ENCODE measurements at regions not wholly inside any gene's neighbourhood (a gene's known extent, or its start where the extent isn't known, plus 50 kb on each side); places are given as distances from the start of the nearest gene placed in this dataset.

DNA sequence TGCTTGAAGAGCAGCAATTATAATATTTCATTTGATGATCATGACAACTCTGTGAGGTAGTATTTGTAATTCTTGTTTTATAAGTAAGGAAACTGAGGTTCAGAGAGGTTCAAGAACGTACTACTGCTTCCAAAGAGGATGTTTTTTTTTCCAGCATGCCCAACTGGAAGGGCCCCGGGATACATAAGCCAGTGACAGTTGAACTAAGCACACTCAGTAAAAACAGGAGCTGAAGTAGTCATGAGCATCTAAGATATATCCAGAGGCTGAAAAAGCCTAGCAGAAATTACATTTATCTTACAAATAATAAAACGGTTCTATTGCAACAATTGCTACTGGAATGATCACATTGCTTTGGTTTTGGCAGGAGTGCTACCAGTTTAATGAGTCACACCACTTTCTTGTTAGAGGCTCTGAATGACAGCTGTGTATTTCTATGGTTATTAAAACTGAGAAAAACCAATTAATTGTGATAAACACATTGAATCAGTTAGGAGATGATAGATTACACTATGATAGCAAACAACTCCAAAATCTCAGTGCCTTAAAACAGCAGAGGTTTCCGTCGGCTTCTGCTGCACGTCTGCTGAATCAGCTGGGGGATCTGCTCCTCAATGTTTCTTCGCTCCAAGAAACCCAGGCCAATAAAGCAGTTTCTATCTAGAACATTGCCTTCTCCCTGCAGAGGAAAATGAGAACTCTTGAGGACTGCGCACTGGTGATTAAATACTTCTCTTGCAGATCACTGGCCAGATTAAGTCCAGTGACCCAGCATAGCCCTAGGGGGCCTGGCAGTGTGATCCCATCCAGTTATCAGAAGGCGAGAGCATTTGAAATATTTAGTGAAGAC is 522.7 kb downstream of the PLPP3 start:
- no peak overlapping the region for H3K4me3 ChIP-seq (ENCODE audit: low read length)
- no peak for TF ChIP-seq ZNF274 (IDR thresholded peaks at IDR 0.05; ENCODE audit: low read depth, low read length)

DNA sequence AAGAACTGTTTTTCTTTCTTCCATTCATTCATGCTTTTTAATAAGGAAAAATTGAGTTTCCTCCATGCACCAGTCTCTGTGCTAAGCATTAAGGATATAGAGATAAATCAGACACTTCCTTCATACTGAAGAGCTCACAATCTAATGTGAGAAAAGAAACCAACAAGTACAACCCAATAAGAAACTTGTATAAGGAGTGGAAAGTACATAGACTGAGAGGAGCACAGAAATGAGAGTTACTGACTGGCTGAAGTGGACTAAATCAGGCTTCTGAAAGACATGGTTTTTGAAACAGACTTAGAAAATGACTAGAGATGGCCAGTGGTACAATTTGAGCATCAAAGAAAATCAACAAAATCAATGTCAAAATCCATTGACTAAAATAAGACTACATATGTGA is 524.4 kb downstream of the PLPP3 start:
- TF ChIP-seq ZNF274 (IDR thresholded peaks at IDR 0.05; ENCODE audit: low read depth, low read length) = no peak
- no peak overlapping the region for H3K4me3 ChIP-seq (ENCODE audit: low read length)

DNA sequence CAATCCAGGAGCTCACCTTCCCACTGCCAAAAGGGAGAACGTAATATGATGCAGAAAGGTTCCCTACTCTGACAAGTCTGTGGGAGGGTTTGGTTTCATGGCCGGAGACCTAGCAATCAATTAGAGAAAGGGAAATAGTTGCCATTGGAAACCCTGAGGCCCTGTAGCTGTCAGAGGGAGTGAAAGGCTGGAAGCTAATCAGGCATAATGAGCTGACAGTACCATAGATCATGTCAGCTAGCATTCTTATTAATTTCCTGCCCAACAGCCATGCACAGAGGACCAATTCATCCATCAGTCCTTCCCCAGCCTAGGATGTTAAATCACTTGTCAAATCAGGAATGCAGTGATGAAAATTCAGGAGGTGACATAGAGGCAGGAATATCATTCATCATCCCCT is 527.3 kb downstream of the PLPP3 start:
- H3K4me3 ChIP-seq (ENCODE audit: low read length) = no peak overlapping the region
- TF ChIP-seq ZNF274 (IDR thresholded peaks at IDR 0.05; ENCODE audit: low read depth, low read length) = no peak

DNA sequence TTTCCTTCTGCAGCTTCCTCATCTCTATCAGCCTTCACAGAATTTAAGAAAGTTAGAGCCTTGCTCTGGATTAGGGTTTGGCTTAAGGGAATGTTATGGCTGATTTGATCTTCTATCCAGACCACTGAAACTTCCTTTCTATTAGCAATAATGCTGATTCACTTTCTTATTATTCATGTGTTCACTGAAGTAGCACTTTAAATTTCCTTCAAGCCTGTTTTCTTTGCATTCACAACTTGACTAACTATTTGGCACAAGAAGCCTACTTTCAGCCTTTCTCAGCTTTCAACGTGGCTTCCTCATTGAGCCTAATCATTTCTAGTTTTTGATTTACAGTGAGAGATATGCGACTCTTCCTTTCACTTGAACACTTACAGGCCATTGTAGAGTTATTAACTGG is 528.5 kb downstream of the PLPP3 start:
- TF ChIP-seq ZNF274 (IDR thresholded peaks at IDR 0.05; ENCODE audit: low read depth, low read length) = no peak
- no peak overlapping the region for H3K4me3 ChIP-seq (ENCODE audit: low read length)

DNA sequence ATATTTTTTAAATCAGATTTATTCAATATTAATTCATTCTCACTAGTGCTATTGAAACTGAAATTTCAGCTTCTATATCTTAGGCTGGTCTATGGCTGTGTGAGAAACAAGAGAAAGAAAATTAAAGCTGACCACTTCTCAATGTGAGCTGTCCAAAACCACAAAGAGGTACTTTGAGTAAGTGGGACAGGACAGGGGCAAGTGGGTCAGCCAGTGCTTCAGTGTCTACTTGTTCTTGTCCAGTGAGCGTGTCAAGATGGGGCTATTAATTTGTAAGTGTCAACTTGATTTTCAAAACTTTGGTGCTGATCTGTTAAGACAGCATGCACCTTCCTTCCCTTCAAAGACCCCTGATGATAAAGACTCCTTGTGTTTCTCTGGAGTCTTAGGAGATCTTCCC is 533.9 kb downstream of the PLPP3 start:
- no peak overlapping the region for H3K4me3 ChIP-seq (ENCODE audit: low read length)
- no peak for TF ChIP-seq ZNF274 (IDR thresholded peaks at IDR 0.05; ENCODE audit: low read depth, low read length)

DNA sequence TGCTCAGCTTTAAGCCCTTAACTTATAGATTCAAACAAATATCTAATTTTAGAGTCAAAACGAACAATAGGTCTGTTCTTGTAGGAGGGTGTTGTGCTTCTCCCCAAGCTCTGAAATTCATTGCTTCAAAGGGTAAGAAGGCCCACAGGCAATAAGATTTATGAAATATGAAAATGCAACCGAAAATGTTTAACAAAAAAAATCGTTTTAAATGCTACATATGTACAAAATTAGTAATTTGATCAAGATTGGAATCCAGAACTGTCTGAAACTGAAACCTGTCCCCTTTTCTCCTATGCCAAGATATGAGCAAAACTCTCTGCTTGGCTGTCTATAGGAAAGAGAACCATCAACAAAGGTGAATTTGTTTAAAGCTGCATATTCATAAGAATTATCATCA is 534.3 kb downstream of the PLPP3 start:
- H3K4me3 ChIP-seq (ENCODE audit: low read length) = no peak overlapping the region
- TF ChIP-seq ZNF274 (IDR thresholded peaks at IDR 0.05; ENCODE audit: low read depth, low read length) = no peak

DNA sequence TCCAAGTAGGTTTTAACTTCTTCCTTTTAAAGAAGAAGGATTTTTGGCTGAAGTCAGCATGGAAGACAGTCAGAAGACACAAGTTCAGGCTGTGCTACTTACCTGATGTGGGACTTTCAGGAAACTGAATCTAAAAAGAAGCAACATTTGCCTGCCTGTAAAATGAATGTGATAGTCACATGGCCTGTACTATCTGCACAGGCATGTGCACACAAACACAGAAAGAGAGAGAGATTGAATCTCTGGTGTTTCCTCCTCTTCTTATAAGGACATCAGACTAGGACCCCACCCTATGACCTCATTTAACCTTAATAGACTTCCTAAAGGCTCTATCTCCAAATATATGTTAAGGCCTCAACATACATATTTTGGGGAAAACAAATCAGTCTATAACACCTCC is 542.9 kb downstream of the PLPP3 start:
- no peak for TF ChIP-seq ZNF274 (IDR thresholded peaks at IDR 0.05; ENCODE audit: low read depth, low read length)
- H3K4me3 ChIP-seq (ENCODE audit: low read length) = no peak overlapping the region

DNA sequence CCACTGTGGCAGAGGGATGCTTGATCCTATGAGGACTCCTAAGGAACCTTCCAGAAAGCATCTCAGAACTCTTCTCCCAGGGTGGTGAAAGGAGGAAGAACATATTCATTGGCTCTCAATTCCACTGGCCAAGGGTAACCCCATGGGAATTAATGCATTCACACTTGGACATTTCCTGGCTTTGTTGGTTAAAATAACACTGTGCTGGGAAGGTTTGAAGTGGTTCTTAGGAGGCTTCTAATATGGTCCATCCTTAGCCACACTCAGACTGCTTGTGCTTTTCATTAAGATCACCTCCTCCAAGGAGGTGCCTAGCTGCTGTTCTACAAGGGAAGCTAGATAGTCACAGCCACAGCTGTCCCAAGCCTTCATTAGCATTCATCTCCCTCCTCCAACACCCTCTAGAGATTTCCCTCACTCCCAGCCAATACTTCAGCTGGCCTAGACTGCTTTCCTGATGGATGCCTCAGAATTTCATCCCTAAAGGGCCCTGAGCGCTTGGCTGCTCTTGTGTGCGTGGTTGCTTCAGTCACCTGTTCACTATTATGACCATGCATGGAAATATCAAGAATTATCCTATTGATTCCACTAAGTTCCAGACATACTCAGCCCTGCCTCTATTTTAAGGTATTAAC is 544.4 kb downstream of the PLPP3 start:
- no peak for TF ChIP-seq ZNF274 (IDR thresholded peaks at IDR 0.05; ENCODE audit: low read depth, low read length)

DNA sequence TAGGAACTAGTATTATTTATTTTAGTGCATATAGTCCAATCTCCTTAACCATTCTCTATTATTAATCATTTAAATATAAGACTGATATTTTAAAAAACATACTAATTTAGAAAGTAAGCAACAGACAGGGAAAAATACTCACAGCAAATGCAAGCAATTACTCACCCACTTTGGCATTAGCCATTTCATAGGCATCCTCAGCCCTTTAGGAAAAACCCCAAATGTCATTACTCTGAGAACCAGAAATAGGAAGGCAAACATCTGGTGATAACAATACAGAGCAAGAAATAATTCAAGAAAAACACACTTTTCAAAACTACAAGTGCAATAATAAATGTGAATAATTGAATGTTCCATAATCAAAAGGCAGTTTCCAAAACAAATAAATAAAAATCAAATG is 545.1 kb downstream of the PLPP3 start:
- no peak overlapping the region for H3K4me3 ChIP-seq (ENCODE audit: low read length)
- no peak for TF ChIP-seq ZNF274 (IDR thresholded peaks at IDR 0.05; ENCODE audit: low read depth, low read length)

More for the DNA sequence above, 544.4 kb downstream of the PLPP3 start:
- no peak overlapping the region for H3K4me3 ChIP-seq (ENCODE audit: low read length)

DNA sequence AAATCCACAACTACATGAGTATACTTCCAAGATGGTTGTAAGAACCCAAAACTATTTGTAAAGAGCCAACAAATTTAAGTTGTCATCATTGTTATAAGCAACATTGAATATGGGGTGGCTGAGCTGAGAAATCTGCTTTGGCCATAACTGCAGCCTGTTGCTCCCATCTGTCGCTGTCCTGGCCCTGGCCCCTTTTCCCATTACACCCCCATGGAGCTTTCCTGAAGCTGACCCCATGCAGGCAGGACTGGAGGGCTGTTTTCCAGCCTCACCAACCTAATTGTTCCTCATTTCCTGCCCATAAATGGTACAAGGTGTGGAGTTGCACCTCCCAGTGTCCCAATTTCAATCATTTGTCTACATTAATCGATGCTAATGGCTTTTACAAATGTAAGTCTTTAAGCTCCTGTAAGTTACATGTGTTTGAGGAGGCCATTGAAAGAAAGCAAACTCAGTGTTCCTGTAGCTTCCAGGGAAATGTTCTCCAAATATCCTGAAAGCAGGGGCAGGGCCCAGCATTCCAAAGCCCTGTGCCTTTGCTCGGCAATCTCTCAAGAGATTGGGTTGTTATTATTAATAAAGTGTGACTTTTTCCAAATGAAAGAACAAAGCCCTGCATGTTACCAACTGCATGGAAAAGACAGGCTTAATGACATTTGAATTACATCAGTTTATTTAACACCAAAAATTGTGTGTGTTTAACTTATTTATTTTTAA is 545.9 kb downstream of the PLPP3 start:
- no peak for TF ChIP-seq ZNF274 (IDR thresholded peaks at IDR 0.05; ENCODE audit: low read depth, low read length)
- H3K4me3 ChIP-seq (ENCODE audit: low read length) = no peak overlapping the region

DNA sequence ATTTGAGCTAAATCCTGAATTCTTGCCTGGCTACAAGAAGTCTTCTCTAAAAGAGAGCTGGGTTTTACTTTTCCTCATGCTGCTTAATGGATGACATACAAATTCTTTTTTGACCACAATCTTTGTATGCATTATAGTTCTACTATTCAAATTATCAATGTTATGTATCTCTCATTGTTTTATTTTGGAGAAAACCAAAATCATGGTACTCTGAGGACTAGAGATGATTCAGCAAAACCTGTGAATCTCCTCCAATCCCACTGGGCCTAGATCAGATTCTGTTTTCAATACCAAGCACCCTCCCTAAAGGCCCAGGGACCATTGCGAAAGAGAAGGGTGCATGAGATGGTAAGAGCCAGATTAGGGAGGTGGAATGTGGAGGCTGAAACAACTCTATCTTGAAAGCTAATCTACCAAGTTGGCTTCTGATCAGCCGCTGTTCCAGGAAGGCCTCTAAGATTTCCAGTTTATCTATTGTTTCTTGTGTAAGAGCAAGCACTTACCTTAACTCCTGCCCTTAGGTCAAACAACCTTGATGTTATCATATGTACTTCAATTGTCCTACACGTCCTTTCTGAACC is 547.2 kb downstream of the PLPP3 start:
- no peak overlapping the region for H3K4me3 ChIP-seq (ENCODE audit: low read length)
- TF ChIP-seq ZNF274 (IDR thresholded peaks at IDR 0.05; ENCODE audit: low read depth, low read length) = no peak

DNA sequence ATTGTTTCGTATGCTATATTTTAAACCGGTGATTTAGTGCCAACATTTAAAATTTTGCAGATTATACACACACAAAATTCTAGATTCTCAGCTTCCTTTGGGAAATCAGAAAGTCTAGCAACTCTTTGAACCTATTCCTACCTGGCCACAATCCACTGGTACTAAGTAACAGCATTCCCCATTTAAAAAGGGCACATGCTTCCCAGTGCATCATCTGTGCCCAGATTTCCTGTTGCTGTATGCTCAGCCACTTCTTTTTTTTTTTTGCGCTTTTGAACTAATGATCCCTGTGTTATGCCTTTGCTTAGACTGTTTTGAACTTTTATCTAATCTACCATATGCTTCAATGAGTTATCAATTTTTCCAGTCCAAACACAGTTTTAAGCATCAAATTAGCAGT is 548.4 kb downstream of the PLPP3 start:
- no peak overlapping the region for H3K4me3 ChIP-seq (ENCODE audit: low read length)
- TF ChIP-seq ZNF274 (IDR thresholded peaks at IDR 0.05; ENCODE audit: low read depth, low read length) = no peak

DNA sequence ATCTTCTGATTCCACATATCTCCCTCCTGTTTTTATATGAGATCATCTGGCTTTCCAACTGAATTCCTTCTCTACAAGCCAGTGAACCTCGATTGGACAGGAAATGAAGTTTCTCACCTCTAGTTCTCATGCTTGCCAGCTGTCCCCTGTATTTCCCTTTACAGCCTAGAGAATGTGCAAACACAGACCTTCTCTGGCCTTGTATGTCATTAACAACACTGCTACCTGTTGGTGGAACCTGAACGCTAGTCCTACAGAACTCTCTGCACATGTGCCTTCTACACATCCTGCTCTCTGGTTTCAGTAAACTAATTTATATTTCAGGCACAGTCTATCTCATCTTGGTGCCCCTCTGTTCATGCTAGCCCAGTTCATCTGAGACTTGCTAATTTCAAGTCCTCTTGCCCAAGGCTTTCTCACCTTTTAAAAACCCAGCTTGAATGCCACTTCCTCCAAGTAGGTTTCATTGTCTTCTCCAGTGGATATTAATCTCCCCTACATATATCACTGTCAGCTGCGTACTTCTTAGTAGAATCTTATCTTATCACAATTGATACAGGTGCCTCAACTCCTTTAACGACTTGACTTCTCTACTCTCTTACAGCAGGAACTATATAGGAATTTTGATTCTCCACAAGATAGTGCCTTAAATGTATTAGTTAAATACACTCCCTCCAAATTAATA is 549.9 kb downstream of the PLPP3 start:
- no peak for TF ChIP-seq ZNF274 (IDR thresholded peaks at IDR 0.05; ENCODE audit: low read depth, low read length)
- H3K4me3 ChIP-seq (ENCODE audit: low read length) = no peak overlapping the region

DNA sequence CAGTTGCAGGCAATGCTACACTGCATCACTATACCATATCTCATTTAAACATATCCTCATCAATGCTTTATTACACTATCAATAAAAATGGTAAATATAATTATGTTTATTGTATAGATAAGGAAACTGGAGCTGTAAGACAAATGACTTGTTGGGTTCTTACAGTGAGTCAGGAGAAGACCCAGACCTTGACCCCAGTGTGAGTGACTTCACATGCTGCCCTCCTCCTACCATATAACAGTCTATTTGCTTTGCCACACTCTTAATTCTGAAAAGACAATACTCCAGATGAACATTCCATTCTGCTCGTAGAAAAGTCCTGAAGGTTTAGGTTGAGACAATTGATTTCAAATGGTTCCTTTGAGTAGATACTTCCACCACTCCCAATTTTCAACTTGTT is 550.5 kb downstream of the PLPP3 start:
- no peak overlapping the region for H3K4me3 ChIP-seq (ENCODE audit: low read length)
- TF ChIP-seq ZNF274 (IDR thresholded peaks at IDR 0.05; ENCODE audit: low read depth, low read length) = no peak

All from GM08714 (cell line).